SK-N-SH treated with all-trans-retinoic acid at 6 μM for 48 hours (cell line): ENCODE measurements at regions not wholly inside any gene's neighbourhood (a gene's known extent, or its start where the extent isn't known, plus 50 kb on each side); places are given as distances from the start of the nearest gene placed in this dataset.

Experiments used
- ATAC-seq: fragments of 200-7000 bp; cut with Tn5 transposase; 3 replicates; pipeline ENCODE4 v1.9.1; 2020; ENCODE audit warnings: mild to moderate bottlenecking, moderate library complexity
- ARNTL ChIP-seq: fragments of 450-650 bp; formaldehyde crosslinking; IDR thresholded peaks from 2 replicates; pipeline ENCODE4 v1.5.0; 2020; ENCODE audit warnings: low read depth, mild to moderate bottlenecking, moderate library complexity, borderline replicate concordance
- BACH2 ChIP-seq: fragments of 250-450 bp; sonication (Bioruptor Pico); IDR thresholded peaks from 2 replicates; pipeline ENCODE4 v1.9.0; 2021; ENCODE audit warnings: mild to moderate bottlenecking, borderline replicate concordance
- CSDC2 ChIP-seq: fragments of 250-450 bp; sonication (Bioruptor Pico); IDR thresholded peaks from 2 replicates; pipeline ENCODE4 v1.5.0; 2020; ENCODE audit warnings: mild to moderate bottlenecking, moderate library complexity
- ESRRG ChIP-seq: fragments of 250-450 bp; sonication (Bioruptor Pico); IDR thresholded peaks from 2 replicates; pipeline ENCODE4 v1.6.1; 2021; ENCODE audit warnings: mild to moderate bottlenecking
- GLIS3 ChIP-seq: fragments of 250-450 bp; sonication (Bioruptor Pico); IDR thresholded peaks from 2 replicates; pipeline ENCODE4 v1.5.0; 2020; ENCODE audit warnings: mild to moderate bottlenecking, moderate library complexity
- ISL1 ChIP-seq: fragments of 250-450 bp; sonication (Bioruptor Pico); IDR thresholded peaks from 2 replicates; pipeline ENCODE4 v2.1.2; 2022; ENCODE audit warnings: mild to moderate bottlenecking, moderate library complexity
- OSR1 ChIP-seq: fragments of 250-450 bp; sonication (Bioruptor Pico); IDR thresholded peaks from 2 replicates; pipeline ENCODE4 v1.8.0; 2022; ENCODE audit warnings: moderate library complexity, mild to moderate bottlenecking, inconsistent platforms
- RARB ChIP-seq: fragments of 250-450 bp; sonication (Bioruptor Pico); IDR thresholded peaks from 2 replicates; pipeline ENCODE4 v1.8.0; 2021; ENCODE audit warnings: mild to moderate bottlenecking, moderate library complexity
- SNAI2 ChIP-seq: fragments of 250-450 bp; sonication (Bioruptor Pico); IDR thresholded peaks from 2 replicates; pipeline ENCODE4 v1.5.0; 2020; ENCODE audit warnings: mild to moderate bottlenecking, moderate library complexity
- TCF4 ChIP-seq: fragments of 250-450 bp; sonication (Bioruptor Pico); IDR thresholded peaks from 2 replicates; pipeline ENCODE4 v1.8.0; 2021; ENCODE audit warnings: mild to moderate bottlenecking, moderate library complexity, borderline replicate concordance
- TOX ChIP-seq: fragments of 250-450 bp; sonication (Bioruptor Pico); IDR thresholded peaks from 2 replicates; pipeline ENCODE4 v1.8.0; 2021; ENCODE audit warnings: mild to moderate bottlenecking, moderate library complexity, borderline replicate concordance
- ZC3H10 ChIP-seq: fragments of 250-450 bp; sonication (Bioruptor Pico); IDR thresholded peaks from 2 replicates; pipeline ENCODE4 v1.5.1; 2021; ENCODE audit warnings: mild to moderate bottlenecking, moderate library complexity
- ZFP3 ChIP-seq: fragments of 250-450 bp; sonication (Bioruptor Pico); IDR thresholded peaks from 2 replicates; pipeline ENCODE4 v1.5.0; 2020; ENCODE audit warnings: mild to moderate bottlenecking, moderate library complexity
- ZNF565 ChIP-seq: fragments of 450-650 bp; formaldehyde crosslinking; conservative IDR thresholded peaks from 2 replicates; pipeline ENCODE4 v1.5.0; 2020; ENCODE audit warnings: low read depth, mild to moderate bottlenecking, moderate library complexity
- ZNF70 ChIP-seq: fragments of 450-650 bp; formaldehyde crosslinking; IDR thresholded peaks from 2 replicates; pipeline ENCODE4 v1.5.0; 2020; ENCODE audit warnings: mild to moderate bottlenecking, moderate library complexity
- ZNF8 ChIP-seq: fragments of 450-650 bp; formaldehyde crosslinking; IDR thresholded peaks from 2 replicates; pipeline ENCODE4 v1.5.0; 2020; ENCODE audit warnings: mild to moderate bottlenecking, moderate library complexity
- TF ChIP-seq, protein P1 (sequence below): fragments of 250-450 bp; sonication (Bioruptor Pico); IDR thresholded peaks from 2 replicates; pipeline ENCODE4 v1.8.0; 2020; ENCODE audit warnings: mild to moderate bottlenecking, moderate library complexity, borderline replicate concordance
- TF ChIP-seq, protein P2 (sequence below): fragments of 250-450 bp; sonication (Bioruptor Pico); IDR thresholded peaks from 2 replicates; pipeline ENCODE4 v1.5.0; 2020; ENCODE audit warnings: mild to moderate bottlenecking, moderate library complexity
- TF ChIP-seq, protein P3 (sequence below): fragments of 250-450 bp; sonication (Bioruptor Pico); IDR thresholded peaks from 2 replicates; pipeline ENCODE4 v1.8.0; 2021; ENCODE audit warnings: low read depth, mild to moderate bottlenecking, moderate library complexity, borderline replicate concordance
- TF ChIP-seq, protein P4 (sequence below): fragments of 250-450 bp; sonication (Bioruptor Pico); IDR thresholded peaks from 2 replicates; pipeline ENCODE4 v1.5.1; 2020; ENCODE audit warnings: low read depth, mild to moderate bottlenecking, moderate library complexity

DNA sequence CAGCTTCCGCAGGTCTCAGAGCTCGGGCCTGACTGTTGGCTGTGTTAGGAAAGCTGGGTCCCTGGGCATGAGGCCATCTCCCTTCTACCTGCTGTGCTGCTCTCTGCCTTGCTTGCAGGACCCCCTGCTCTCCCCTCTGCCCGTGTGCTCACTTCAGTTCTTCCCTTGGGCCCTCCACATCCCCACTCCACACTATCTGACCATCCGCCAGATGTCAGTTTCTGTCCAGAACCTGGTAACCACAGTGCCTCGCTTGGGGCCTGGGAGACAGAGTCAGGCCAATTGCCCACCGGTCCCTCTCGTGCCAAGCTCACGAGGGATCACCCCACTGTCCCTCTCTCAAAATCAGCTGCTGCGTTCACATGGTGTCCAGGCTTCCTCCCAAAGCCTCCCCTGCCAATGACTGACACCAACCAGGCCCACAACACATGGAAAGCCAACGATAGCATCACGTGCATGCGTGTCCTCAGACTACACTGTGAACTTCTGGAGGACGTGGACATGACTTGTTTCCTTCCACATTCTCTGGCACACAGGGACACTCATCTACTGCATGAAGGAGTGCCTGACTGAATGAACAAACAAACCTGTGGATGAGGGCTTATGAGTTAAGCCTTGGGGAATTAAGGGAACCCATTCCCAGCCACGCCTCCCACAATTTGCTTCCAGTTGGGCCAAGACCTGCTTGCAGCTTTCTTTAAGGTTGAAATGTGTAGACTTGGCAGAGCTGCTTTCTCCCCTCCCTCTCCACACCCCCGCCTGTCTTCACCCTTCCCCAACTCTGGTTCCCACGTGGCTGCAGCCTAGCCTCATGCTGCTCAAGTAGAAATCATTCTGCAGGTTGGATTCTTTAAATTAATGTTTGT, 72.5 kb upstream of the ZNF423 start:
- no peak for TF ChIP-seq ZNF8 (CRISPR knock-in tag)
- TF ChIP-seq, protein P1, sequence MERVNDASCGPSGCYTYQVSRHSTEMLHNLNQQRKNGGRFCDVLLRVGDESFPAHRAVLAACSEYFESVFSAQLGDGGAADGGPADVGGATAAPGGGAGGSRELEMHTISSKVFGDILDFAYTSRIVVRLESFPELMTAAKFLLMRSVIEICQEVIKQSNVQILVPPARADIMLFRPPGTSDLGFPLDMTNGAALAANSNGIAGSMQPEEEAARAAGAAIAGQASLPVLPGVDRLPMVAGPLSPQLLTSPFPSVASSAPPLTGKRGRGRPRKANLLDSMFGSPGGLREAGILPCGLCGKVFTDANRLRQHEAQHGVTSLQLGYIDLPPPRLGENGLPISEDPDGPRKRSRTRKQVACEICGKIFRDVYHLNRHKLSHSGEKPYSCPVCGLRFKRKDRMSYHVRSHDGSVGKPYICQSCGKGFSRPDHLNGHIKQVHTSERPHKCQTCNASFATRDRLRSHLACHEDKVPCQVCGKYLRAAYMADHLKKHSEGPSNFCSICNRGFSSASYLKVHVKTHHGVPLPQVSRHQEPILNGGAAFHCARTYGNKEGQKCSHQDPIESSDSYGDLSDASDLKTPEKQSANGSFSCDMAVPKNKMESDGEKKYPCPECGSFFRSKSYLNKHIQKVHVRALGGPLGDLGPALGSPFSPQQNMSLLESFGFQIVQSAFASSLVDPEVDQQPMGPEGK (CRISPR knock-in tag): no peak
- TF ChIP-seq ZC3H10 (CRISPR knock-in tag): no peak
- no peak for TF ChIP-seq ZFP3 (CRISPR knock-in tag)
- no peak for TF ChIP-seq GLIS3 (CRISPR knock-in tag)
- TF ChIP-seq, protein P2, sequence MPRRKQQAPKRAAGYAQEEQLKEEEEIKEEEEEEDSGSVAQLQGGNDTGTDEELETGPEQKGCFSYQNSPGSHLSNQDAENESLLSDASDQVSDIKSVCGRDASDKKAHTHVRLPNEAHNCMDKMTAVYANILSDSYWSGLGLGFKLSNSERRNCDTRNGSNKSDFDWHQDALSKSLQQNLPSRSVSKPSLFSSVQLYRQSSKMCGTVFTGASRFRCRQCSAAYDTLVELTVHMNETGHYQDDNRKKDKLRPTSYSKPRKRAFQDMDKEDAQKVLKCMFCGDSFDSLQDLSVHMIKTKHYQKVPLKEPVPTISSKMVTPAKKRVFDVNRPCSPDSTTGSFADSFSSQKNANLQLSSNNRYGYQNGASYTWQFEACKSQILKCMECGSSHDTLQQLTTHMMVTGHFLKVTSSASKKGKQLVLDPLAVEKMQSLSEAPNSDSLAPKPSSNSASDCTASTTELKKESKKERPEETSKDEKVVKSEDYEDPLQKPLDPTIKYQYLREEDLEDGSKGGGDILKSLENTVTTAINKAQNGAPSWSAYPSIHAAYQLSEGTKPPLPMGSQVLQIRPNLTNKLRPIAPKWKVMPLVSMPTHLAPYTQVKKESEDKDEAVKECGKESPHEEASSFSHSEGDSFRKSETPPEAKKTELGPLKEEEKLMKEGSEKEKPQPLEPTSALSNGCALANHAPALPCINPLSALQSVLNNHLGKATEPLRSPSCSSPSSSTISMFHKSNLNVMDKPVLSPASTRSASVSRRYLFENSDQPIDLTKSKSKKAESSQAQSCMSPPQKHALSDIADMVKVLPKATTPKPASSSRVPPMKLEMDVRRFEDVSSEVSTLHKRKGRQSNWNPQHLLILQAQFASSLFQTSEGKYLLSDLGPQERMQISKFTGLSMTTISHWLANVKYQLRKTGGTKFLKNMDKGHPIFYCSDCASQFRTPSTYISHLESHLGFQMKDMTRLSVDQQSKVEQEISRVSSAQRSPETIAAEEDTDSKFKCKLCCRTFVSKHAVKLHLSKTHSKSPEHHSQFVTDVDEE (CRISPR knock-in tag): no peak
- TF ChIP-seq, protein P3, sequence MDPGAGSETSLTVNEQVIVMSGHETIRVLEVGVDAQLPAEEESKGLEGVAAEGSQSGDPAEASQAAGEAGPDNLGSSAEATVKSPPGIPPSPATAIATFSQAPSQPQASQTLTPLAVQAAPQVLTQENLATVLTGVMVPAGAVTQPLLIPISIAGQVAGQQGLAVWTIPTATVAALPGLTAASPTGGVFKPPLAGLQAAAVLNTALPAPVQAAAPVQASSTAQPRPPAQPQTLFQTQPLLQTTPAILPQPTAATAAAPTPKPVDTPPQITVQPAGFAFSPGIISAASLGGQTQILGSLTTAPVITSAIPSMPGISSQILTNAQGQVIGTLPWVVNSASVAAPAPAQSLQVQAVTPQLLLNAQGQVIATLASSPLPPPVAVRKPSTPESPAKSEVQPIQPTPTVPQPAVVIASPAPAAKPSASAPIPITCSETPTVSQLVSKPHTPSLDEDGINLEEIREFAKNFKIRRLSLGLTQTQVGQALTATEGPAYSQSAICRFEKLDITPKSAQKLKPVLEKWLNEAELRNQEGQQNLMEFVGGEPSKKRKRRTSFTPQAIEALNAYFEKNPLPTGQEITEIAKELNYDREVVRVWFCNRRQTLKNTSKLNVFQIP (CRISPR knock-in tag): no peak
- no peak for TF ChIP-seq OSR1 (CRISPR knock-in tag)
- no peak for TF ChIP-seq BACH2 (CRISPR knock-in tag)
- TF ChIP-seq, all 23 proteins: peak for 0
- no peak for ATAC-seq

DNA sequence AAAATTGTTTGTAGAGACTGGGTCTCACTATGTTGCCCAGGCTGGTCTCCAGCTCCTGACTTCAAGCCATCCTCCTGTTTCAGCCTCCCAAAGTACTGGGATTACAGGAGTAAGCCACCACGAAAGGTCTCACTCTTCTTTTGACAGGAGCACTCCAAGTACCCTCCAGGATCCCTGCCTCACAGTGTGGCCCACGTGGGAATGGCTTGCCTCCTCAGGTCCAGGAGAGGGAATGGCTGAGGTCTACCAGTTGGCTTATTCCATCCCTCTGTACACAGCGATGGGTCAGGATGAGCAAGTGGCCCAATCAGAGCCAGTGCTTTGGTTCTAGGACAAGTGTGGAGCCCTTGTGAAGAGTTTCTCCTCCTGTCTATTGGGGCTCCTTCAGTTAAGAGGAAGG, 73.7 kb upstream of the ZNF423 start:
- ATAC-seq: no peak
- TF ChIP-seq ISL1 (CRISPR knock-in tag): no peak
- TF ChIP-seq, protein P4, sequence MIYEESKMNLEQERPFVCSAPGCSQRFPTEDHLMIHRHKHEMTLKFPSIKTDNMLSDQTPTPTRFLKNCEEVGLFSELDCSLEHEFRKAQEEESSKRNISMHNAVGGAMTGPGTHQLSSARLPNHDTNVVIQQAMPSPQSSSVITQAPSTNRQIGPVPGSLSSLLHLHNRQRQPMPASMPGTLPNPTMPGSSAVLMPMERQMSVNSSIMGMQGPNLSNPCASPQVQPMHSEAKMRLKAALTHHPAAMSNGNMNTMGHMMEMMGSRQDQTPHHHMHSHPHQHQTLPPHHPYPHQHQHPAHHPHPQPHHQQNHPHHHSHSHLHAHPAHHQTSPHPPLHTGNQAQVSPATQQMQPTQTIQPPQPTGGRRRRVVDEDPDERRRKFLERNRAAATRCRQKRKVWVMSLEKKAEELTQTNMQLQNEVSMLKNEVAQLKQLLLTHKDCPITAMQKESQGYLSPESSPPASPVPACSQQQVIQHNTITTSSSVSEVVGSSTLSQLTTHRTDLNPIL (CRISPR knock-in tag): no peak
- no peak for TF ChIP-seq ESRRG
- no peak for TF ChIP-seq TCF4

DNA sequence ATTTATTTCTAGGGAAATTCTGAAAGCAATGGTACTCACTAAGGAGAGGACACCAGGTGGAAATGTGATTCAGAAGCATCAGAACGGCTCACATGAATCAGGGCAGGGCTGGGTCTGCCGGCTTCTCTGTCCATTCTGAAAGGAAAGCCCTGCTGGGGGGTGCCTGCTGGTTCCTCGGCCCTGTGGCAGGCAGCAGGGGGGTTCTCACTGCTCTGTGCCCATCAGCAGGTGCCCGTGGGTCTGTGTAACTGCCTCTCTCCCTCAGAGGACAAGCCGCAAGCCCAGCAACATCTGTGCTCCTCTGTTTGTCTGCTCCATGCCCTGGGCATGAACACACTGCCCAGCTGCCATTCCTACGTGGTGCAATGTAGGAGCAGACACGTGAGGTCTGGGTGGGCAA, 74.9 kb upstream of the ZNF423 start:
- TF ChIP-seq OSR1 (CRISPR knock-in tag) (no peak), BACH2 (CRISPR knock-in tag) (no peak), TCF4 (no peak), SNAI2 (CRISPR knock-in tag) (no peak), RARB (no peak), ARNTL (CRISPR knock-in tag) (no peak), ZNF565 (CRISPR knock-in tag) (no peak), CSDC2 (CRISPR knock-in tag) (no peak), TOX (no peak), GLIS3 (CRISPR knock-in tag) (no peak), ZC3H10 (CRISPR knock-in tag) (no peak), ZNF70 (CRISPR knock-in tag) (no peak)
- TF ChIP-seq, protein P1 (CRISPR knock-in tag): no peak

More for the DNA sequence above, 74.9 kb upstream of the ZNF423 start:
- ATAC-seq: no peak
